ENCODE measurements at regions not wholly inside any gene's neighbourhood (a gene's known extent, or its start where the extent isn't known, plus 50 kb on each side); places are given as distances from the start of the nearest gene placed in this dataset.
"Not testable (repeated sequence)": the region's sequence is repeated elsewhere in the genome, so short reads cannot be mapped to it uniquely, and the experiment has no call there.

DNA sequence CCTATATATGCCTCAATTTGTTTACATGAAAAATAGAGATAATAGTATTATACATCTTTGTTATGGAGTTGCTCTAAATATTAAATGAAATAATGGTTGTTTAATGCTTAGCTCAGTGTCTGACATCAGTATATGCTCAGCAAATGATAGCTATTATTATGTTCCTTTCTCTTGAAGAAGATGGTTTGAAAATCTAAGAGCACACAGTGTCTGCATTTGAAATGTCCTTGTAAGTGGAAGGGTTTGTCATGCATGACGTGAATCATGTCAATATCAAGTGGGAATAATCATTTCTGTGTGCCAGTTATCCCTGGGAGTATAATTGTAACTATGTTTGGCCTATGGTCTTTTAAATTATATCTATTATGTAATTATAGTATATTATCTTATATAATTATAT is 377.5 kb upstream of the SORCS1 start:
- no peak overlapping the region for H3K4me3 ChIP-seq (ENCODE audit: low read depth, low read length)
- no CpG with 5 or more reads among the region's 1 CpG for WGBS (ENCODE audit: insufficient coverage)

DNA sequence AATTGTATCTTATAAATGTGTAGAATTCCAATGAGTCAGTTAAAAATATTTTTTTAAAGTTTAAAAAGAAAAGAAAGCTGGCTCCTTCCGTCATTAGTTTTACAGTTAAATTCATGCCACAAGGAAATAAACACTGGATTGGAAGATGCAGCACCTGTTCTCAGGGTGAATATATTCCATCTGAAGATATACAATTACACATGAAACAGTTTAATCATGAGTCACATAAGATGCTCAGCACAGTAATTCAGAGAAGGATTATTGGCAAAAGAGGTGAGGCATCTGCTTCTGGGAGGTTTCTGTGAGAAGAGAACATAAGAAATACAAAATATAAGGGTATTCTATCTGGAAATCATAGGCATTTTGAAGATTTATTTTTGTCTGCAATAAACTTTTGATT is 376.5 kb upstream of the SORCS1 start:
- Histone ChIP-seq H3K9me3 (ENCODE audit: control insufficient read depth, insufficient read depth, low read length) (no peaks in the 10 kb centered on the region), H3K4me3 (ENCODE audit: low read depth, low read length) (no peak overlapping the region), H3K27ac (ENCODE audit: low read depth, low read length) (no peak overlapping the region), H3K4me1 (ENCODE audit: control insufficient read depth, insufficient read depth, low read length) (no peaks in the 10 kb centered on the region), H3K27me3 (ENCODE audit: control insufficient read depth, insufficient read depth, low read length) (no peaks in the 10 kb centered on the region), H3K36me3 (ENCODE audit: control insufficient read depth, insufficient read depth, low read length) (no peaks in the 10 kb centered on the region)
- no CpG with 5 or more reads among the region's 1 CpG for WGBS (ENCODE audit: insufficient coverage)
- DNase-seq (ENCODE audit: low read depth in 4 of 6, low spot score in 6 of 6): no peak

More for the DNA sequence above, 377.5 kb upstream of the SORCS1 start:
- H3K36me3 ChIP-seq (ENCODE audit: control insufficient read depth, insufficient read depth, low read length): no peaks in the 10 kb centered on the region
- H3K27ac ChIP-seq (ENCODE audit: low read depth, low read length): no peak overlapping the region
- H3K9me3 ChIP-seq (ENCODE audit: control insufficient read depth, insufficient read depth, low read length): no peaks in the 10 kb centered on the region
- DNase-seq (ENCODE audit: low read depth in 4 of 6, low spot score in 6 of 6): no peak
- H3K27me3 ChIP-seq (ENCODE audit: control insufficient read depth, insufficient read depth, low read length): no peaks in the 10 kb centered on the region
- H3K4me1 ChIP-seq (ENCODE audit: control insufficient read depth, insufficient read depth, low read length): no peaks in the 10 kb centered on the region

DNA sequence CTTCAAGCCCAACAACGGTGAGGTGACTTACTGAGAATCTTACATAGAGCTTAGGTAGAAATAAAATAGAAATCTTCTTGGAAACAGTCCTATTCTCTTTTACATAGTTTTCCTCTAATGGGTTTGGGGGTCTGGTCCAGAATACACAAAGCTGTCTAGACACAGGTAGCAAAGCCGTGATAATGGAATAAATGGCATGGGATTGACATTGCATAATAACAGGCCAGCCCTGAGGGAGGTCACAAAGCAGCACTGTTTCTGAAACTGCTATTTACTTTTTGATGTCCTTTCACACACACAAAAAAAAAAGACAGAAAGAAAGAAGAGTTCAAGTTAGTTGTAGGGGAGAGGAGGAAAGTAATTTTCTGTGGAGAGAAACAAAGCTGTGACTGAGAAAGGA is 364.8 kb upstream of the SORCS1 start:
- Histone ChIP-seq H3K4me1 (ENCODE audit: control insufficient read depth, insufficient read depth, low read length) (no peaks in the 10 kb centered on the region), H3K27me3 (ENCODE audit: control insufficient read depth, insufficient read depth, low read length) (no peaks in the 10 kb centered on the region), H3K27ac (ENCODE audit: low read depth, low read length) (no peak overlapping the region), H3K9me3 (ENCODE audit: control insufficient read depth, insufficient read depth, low read length) (no peaks in the 10 kb centered on the region), H3K36me3 (ENCODE audit: control insufficient read depth, insufficient read depth, low read length) (no peaks in the 10 kb centered on the region), H3K4me3 (ENCODE audit: low read depth, low read length) (no peak overlapping the region)
- no peak for DNase-seq (ENCODE audit: low read depth in 4 of 6, low spot score in 6 of 6)
- WGBS (ENCODE audit: insufficient coverage): no CpG with 5 or more reads among the region's 2 CpGs

DNA sequence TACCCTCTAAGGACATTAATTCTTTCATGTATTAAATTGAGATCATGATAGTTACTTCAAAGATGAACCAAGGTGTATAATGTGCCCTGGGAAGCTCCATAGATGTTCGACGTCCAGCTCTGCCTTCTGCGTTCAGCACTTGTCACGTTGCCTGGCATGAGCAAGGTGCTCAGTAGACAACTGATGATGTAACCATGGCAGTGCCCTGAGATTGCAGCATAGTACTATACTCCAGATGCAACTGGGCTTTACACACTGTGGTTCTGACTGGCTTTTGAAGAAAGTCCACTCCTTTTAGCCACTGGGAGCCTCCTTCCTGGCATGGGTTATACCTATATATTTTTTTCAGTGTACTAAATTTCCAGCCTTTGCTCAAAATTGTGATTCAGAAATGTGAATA is 355.8 kb upstream of the SORCS1 start:
- no peaks in the 10 kb centered on the region for H3K36me3 ChIP-seq (ENCODE audit: control insufficient read depth, insufficient read depth, low read length)
- no peaks in the 10 kb centered on the region for H3K9me3 ChIP-seq (ENCODE audit: control insufficient read depth, insufficient read depth, low read length)
- 96% methylated on average over 4 of the region's 4 CpGs for WGBS (ENCODE audit: insufficient coverage)
- no peaks in the 10 kb centered on the region for H3K27me3 ChIP-seq (ENCODE audit: control insufficient read depth, insufficient read depth, low read length)
- no peak overlapping the region for H3K27ac ChIP-seq (ENCODE audit: low read depth, low read length)
- H3K4me3 ChIP-seq (ENCODE audit: low read depth, low read length): no peak overlapping the region
- no peaks in the 10 kb centered on the region for H3K4me1 ChIP-seq (ENCODE audit: control insufficient read depth, insufficient read depth, low read length)
- no peak for DNase-seq (ENCODE audit: low read depth in 4 of 6, low spot score in 6 of 6)

DNA sequence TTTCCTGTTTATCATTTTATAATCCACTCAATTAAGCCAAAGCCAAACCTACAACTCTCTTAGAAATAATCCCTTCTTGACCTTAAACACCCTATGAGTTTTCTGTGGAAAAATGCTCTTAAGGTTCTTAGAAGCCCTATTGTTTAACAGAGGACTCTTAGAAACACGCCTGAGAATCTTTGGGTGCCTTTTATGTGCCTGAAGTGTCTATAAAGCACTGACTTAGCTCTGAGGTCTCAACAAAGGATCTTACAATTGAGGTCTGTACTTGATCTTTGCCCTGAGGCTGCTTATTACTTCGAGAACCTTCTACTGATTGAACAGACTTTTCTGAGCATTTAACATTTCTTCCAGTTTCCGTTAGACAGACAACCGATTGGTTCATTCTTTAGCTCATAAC is 353.3 kb upstream of the SORCS1 start:
- H3K27ac ChIP-seq (ENCODE audit: low read depth, low read length): no peak overlapping the region
- H3K9me3 ChIP-seq (ENCODE audit: control insufficient read depth, insufficient read depth, low read length): no peaks in the 10 kb centered on the region
- H3K4me1 ChIP-seq (ENCODE audit: control insufficient read depth, insufficient read depth, low read length): no peaks in the 10 kb centered on the region
- DNase-seq (ENCODE audit: low read depth in 4 of 6, low spot score in 6 of 6): no peak
- H3K4me3 ChIP-seq (ENCODE audit: low read depth, low read length): no peak overlapping the region
- H3K27me3 ChIP-seq (ENCODE audit: control insufficient read depth, insufficient read depth, low read length): no peaks in the 10 kb centered on the region
- H3K36me3 ChIP-seq (ENCODE audit: control insufficient read depth, insufficient read depth, low read length): no peaks in the 10 kb centered on the region
- WGBS (ENCODE audit: insufficient coverage): 44% methylated on average over 2 of the region's 4 CpGs

DNA sequence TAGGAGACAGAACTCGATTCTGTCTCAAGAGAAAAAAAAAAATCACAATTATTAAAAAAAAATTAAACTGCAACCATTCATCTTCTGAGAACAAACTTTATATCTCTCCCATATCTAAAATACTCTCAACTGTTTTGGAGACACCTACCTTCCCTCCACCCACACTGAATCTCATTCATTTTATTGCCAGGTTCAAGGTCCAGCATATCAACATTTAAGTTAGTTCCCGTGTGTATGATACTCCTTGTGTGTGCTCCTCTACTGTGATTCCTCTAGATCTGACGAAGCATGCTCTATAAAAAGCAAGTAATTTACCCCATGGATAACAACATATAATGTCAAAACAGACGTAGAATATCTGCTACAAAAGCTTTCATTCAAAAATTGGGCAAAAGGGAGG is 351.8 kb upstream of the SORCS1 start:
- Histone ChIP-seq H3K36me3 (ENCODE audit: control insufficient read depth, insufficient read depth, low read length) (no peaks in the 10 kb centered on the region), H3K4me1 (ENCODE audit: control insufficient read depth, insufficient read depth, low read length) (no peaks in the 10 kb centered on the region), H3K27me3 (ENCODE audit: control insufficient read depth, insufficient read depth, low read length) (no peaks in the 10 kb centered on the region), H3K27ac (ENCODE audit: low read depth, low read length) (no peak overlapping the region), H3K9me3 (ENCODE audit: control insufficient read depth, insufficient read depth, low read length) (no peaks in the 10 kb centered on the region), H3K4me3 (ENCODE audit: low read depth, low read length) (no peak overlapping the region)
- DNase-seq (ENCODE audit: low read depth in 4 of 6, low spot score in 6 of 6): no peak
- 100% methylated on average over 1 of the region's 4 CpGs for WGBS (ENCODE audit: insufficient coverage)

DNA sequence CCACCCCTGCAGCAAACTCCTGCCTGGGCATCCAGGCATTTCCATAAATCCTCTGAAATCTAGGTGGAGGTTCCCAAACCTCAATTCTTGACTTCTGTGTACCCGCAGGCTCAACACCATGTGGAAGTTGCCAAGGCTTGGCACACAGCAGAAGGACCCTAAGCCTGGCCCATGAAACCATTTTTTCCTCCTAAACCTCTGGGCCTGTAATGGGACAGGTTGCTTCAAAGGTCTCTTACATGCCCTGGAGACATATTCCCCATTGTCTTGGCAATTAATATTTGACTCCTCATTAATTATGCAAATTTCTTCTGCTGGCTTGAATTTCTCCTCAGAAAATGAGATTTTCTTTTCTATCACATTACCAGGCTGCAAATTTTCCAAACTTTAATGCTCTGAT is 339.5 kb upstream of the SORCS1 start:
- not testable (repeated sequence) for H3K27me3 ChIP-seq (ENCODE audit: control insufficient read depth, insufficient read depth, low read length); H3K9me3 ChIP-seq (ENCODE audit: control insufficient read depth, insufficient read depth, low read length); DNase-seq (ENCODE audit: low read depth in 4 of 6, low spot score in 6 of 6); H3K4me3 ChIP-seq (ENCODE audit: low read depth, low read length); H3K27ac ChIP-seq (ENCODE audit: low read depth, low read length); H3K4me1 ChIP-seq (ENCODE audit: control insufficient read depth, insufficient read depth, low read length); H3K36me3 ChIP-seq (ENCODE audit: control insufficient read depth, insufficient read depth, low read length)
- no CpG with 5 or more reads among the region's 1 CpG for WGBS (ENCODE audit: insufficient coverage)

DNA sequence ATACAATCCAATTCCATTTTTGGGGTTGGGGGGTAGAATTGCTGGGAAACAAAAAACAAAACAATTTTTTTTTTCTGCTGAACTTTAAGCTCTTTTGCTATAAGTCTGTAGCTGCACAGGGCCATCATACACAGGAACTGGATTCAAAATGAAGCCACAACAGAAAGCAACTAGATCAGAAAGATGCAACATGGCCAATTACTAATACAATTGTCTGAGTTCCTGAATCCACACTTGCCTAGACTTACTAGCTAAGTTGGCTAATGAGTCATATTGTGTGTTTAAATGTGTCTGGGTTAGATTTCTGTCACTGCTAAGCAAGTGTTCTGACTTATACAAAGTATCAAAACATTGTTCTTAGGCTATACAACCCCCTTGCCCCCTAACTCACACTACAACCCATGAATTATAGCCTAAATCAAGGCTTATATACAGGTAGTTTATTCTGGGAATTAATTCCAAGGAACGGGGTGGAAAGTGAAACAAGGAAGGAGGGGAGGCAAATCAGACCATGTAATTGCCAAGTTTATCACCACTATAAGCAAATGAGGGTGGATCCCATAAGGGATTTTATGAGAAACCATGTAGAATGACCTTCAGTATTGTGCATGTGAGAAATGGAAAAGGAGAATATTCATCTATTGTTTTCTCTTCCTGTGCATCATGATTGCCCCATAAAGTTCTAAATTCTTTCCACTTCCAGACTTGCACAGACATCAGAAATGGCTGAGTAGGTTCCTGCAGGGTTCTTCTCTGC is 337.9 kb upstream of the SORCS1 start:
- no peak for DNase-seq (ENCODE audit: low read depth in 4 of 6, low spot score in 6 of 6)
- no peaks in the 10 kb centered on the region for H3K27me3 ChIP-seq (ENCODE audit: control insufficient read depth, insufficient read depth, low read length)
- H3K9me3 ChIP-seq (ENCODE audit: control insufficient read depth, insufficient read depth, low read length): peaks cover 4% of the 10 kb centered on the region
- H3K4me1 ChIP-seq (ENCODE audit: control insufficient read depth, insufficient read depth, low read length): no peaks in the 10 kb centered on the region
- WGBS (ENCODE audit: insufficient coverage): no CpG with 5 or more reads among the region's 1 CpG
- H3K27ac ChIP-seq (ENCODE audit: low read depth, low read length): no peak overlapping the region
- H3K36me3 ChIP-seq (ENCODE audit: control insufficient read depth, insufficient read depth, low read length): no peaks in the 10 kb centered on the region
- H3K4me3 ChIP-seq (ENCODE audit: low read depth, low read length): no peak overlapping the region

DNA sequence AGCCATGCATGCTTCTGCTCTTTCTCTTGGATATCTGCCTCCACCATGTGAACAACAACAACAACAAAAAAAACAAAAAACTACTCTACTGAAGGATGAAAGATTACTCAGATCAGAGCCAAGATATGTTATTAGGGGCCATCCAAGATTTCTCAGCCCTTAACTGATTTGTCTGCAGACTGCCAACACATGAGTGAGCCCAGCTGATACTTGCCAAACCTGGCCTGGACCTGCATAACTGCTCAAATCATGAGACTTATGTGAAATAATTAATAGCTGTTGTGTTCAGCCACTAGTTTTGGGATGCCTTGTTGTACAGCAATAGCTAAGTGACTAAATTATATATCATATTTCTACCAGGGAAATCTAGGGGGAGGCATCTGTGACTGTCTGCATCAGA is 334.5 kb upstream of the SORCS1 start:
- no peak for DNase-seq (ENCODE audit: low read depth in 4 of 6, low spot score in 6 of 6)
- H3K4me1 ChIP-seq (ENCODE audit: control insufficient read depth, insufficient read depth, low read length): no peaks in the 10 kb centered on the region

DNA sequence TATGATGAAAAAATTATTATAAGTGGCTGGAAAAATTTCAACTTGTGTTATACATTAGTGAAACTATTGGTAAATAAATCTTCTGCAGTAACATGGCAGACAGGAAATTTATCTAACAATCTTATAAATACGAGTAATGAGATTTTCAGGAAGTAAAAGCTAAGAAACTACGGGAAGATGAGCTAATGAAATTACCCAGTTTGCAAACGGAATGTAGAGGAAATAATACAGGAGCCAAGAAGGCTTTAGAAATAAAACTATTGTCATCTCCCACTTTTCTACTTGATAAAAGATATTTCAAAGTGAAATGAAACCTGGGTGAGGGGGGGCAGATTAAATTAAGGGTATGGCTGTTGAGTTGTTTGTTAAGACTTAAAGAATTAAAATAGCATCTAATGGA is 332.5 kb upstream of the SORCS1 start:
- H3K4me3 ChIP-seq (ENCODE audit: low read depth, low read length): no peak overlapping the region
- no peak overlapping the region for H3K27ac ChIP-seq (ENCODE audit: low read depth, low read length)
- no peak for DNase-seq (ENCODE audit: low read depth in 4 of 6, low spot score in 6 of 6)
- no CpG with 5 or more reads among the region's 3 CpGs for WGBS (ENCODE audit: insufficient coverage)
- H3K4me1 ChIP-seq (ENCODE audit: control insufficient read depth, insufficient read depth, low read length): no peaks in the 10 kb centered on the region
- no peaks in the 10 kb centered on the region for H3K36me3 ChIP-seq (ENCODE audit: control insufficient read depth, insufficient read depth, low read length)
- no peaks in the 10 kb centered on the region for H3K27me3 ChIP-seq (ENCODE audit: control insufficient read depth, insufficient read depth, low read length)
- H3K9me3 ChIP-seq (ENCODE audit: control insufficient read depth, insufficient read depth, low read length): no peaks in the 10 kb centered on the region

More for the DNA sequence above, 334.5 kb upstream of the SORCS1 start:
- Histone ChIP-seq H3K27me3 (ENCODE audit: control insufficient read depth, insufficient read depth, low read length) (no peaks in the 10 kb centered on the region), H3K9me3 (ENCODE audit: control insufficient read depth, insufficient read depth, low read length) (no peaks in the 10 kb centered on the region), H3K4me3 (ENCODE audit: low read depth, low read length) (no peak overlapping the region), H3K36me3 (ENCODE audit: control insufficient read depth, insufficient read depth, low read length) (no peaks in the 10 kb centered on the region), H3K27ac (ENCODE audit: low read depth, low read length) (no peak overlapping the region)
